ENCODE measurements at regions not wholly inside any gene's neighbourhood (a gene's known extent, or its start where the extent isn't known, plus 50 kb on each side); places are given as distances from the start of the nearest gene placed in this dataset.
"Not testable (repeated sequence)": the region's sequence is repeated elsewhere in the genome, so short reads cannot be mapped to it uniquely, and the experiment has no call there.

- no peaks in the 10 kb centered on the region for H3K9me3 ChIP-seq
- no peaks in the 10 kb centered on the region for H3K27me3 ChIP-seq
- no peak for TF ChIP-seq Cebpa-rat (IDR thresholded peaks at IDR 0.05)
- H3K36me3 ChIP-seq: no peaks in the 10 kb centered on the region
- no peak overlapping the region for H3K4me2 ChIP-seq
- H4K20me1 ChIP-seq: no peaks in the 10 kb centered on the region
- H3K9ac ChIP-seq: no peak overlapping the region
- H3K4me3 ChIP-seq: no peak overlapping the region
- H3K27ac ChIP-seq: no peak overlapping the region
- no peaks in the 10 kb centered on the region for H3K4me1 ChIP-seq
These were observed 166.4 kb upstream of the FANCL start for GRCh38 chr2:58407487-58407886.

- no peak for TF ChIP-seq Cebpa-rat (IDR thresholded peaks at IDR 0.05)
- Histone ChIP-seq H3K4me3 (no peak overlapping the region), H3K27ac (no peak overlapping the region), H4K20me1 (no peaks in the 10 kb centered on the region), H3K27me3 (no peaks in the 10 kb centered on the region), H3K4me1 (no peaks in the 10 kb centered on the region), H3K36me3 (no peaks in the 10 kb centered on the region), H3K9ac (no peak overlapping the region), H3K4me2 (no peak overlapping the region), H3K9me3 (no peaks in the 10 kb centered on the region)
These were observed 164.2 kb upstream of the FANCL start for GRCh38 chr2:58405341-58405740.

GRCh38 chr2:58401936-58402335 is 160.8 kb upstream of the FANCL start:
- Histone ChIP-seq H3K27ac (no peak overlapping the region), H4K20me1 (no peaks in the 10 kb centered on the region), H3K4me1 (no peaks in the 10 kb centered on the region), H3K36me3 (no peaks in the 10 kb centered on the region), H3K27me3 (no peaks in the 10 kb centered on the region), H3K9ac (no peak overlapping the region), H3K9me3 (no peaks in the 10 kb centered on the region), H3K4me2 (no peak overlapping the region), H3K4me3 (no peak overlapping the region)
- TF ChIP-seq Cebpa-rat (IDR thresholded peaks at IDR 0.05): no peak

- Histone ChIP-seq H4K20me1 (no peaks in the 10 kb centered on the region), H3K9me3 (no peaks in the 10 kb centered on the region), H3K36me3 (no peaks in the 10 kb centered on the region), H3K4me2 (no peak overlapping the region), H3K9ac (no peak overlapping the region), H3K4me1 (no peaks in the 10 kb centered on the region), H3K27ac (no peak overlapping the region), H3K4me3 (no peak overlapping the region), H3K27me3 (no peaks in the 10 kb centered on the region)
- no peak for TF ChIP-seq Cebpa-rat (IDR thresholded peaks at IDR 0.05)
These were observed 157.3 kb upstream of the FANCL start for GRCh38 chr2:58398406-58398805.

- Histone ChIP-seq H3K27me3 (no peaks in the 10 kb centered on the region), H3K9ac (no peak overlapping the region), H3K4me3 (no peak overlapping the region), H4K20me1 (no peaks in the 10 kb centered on the region), H3K9me3 (no peaks in the 10 kb centered on the region), H3K4me1 (no peaks in the 10 kb centered on the region), H3K4me2 (no peak overlapping the region), H3K27ac (no peak overlapping the region), H3K36me3 (no peaks in the 10 kb centered on the region)
- no peak for TF ChIP-seq Cebpa-rat (IDR thresholded peaks at IDR 0.05)
These were observed 146.6 kb upstream of the FANCL start for GRCh38 chr2:58387701-58388100.

- H3K4me2 ChIP-seq, H4K20me1 ChIP-seq, H3K27me3 ChIP-seq, H3K36me3 ChIP-seq, H3K9me3 ChIP-seq, H3K4me3 ChIP-seq, H3K9ac ChIP-seq, H3K4me1 ChIP-seq, H3K27ac ChIP-seq: not testable (repeated sequence)
These were observed 145.8 kb upstream of the FANCL start for GRCh38 chr2:58386904-58387303.

- Histone ChIP-seq H3K9ac (no peak overlapping the region), H3K4me2 (no peak overlapping the region), H3K27me3 (no peaks in the 10 kb centered on the region), H3K4me3 (no peak overlapping the region), H3K9me3 (no peaks in the 10 kb centered on the region), H3K4me1 (no peaks in the 10 kb centered on the region), H3K27ac (no peak overlapping the region), H3K36me3 (no peaks in the 10 kb centered on the region), H4K20me1 (no peaks in the 10 kb centered on the region)
- no peak for TF ChIP-seq Cebpa-rat (IDR thresholded peaks at IDR 0.05)
These were observed 137.0 kb upstream of the FANCL start for GRCh38 chr2:58378152-58378551.

GRCh38 chr2:58377181-58377580 is 136.1 kb upstream of the FANCL start:
- H3K9ac ChIP-seq: no peak overlapping the region
- H3K4me3 ChIP-seq: no peak overlapping the region
- no peaks in the 10 kb centered on the region for H4K20me1 ChIP-seq
- H3K4me2 ChIP-seq: no peak overlapping the region
- H3K27ac ChIP-seq: no peak overlapping the region
- H3K9me3 ChIP-seq: no peaks in the 10 kb centered on the region
- no peaks in the 10 kb centered on the region for H3K4me1 ChIP-seq
- no peaks in the 10 kb centered on the region for H3K36me3 ChIP-seq
- H3K27me3 ChIP-seq: no peaks in the 10 kb centered on the region
- no peak for TF ChIP-seq Cebpa-rat (IDR thresholded peaks at IDR 0.05)

GRCh38 chr2:58376592-58376991 is 135.5 kb upstream of the FANCL start:
- H3K27me3 ChIP-seq: no peaks in the 10 kb centered on the region
- no peaks in the 10 kb centered on the region for H4K20me1 ChIP-seq
- H3K4me2 ChIP-seq: no peak overlapping the region
- H3K4me3 ChIP-seq: no peak overlapping the region
- H3K9me3 ChIP-seq: no peaks in the 10 kb centered on the region
- no peaks in the 10 kb centered on the region for H3K36me3 ChIP-seq
- H3K9ac ChIP-seq: no peak overlapping the region
- H3K27ac ChIP-seq: no peak overlapping the region
- TF ChIP-seq Cebpa-rat (IDR thresholded peaks at IDR 0.05): no peak
- no peaks in the 10 kb centered on the region for H3K4me1 ChIP-seq

GRCh38 chr2:58369594-58369993 is 128.5 kb upstream of the FANCL start:
- no peak for TF ChIP-seq Cebpa-rat (IDR thresholded peaks at IDR 0.05)
- Histone ChIP-seq H3K4me2 (no peak overlapping the region), H3K4me1 (no peaks in the 10 kb centered on the region)

GRCh38 chr2:58364098-58364497 is 123.0 kb upstream of the FANCL start:
- Histone ChIP-seq H3K27ac (no peak overlapping the region), H3K9ac (no peak overlapping the region), H3K4me1 (no peaks in the 10 kb centered on the region), H3K36me3 (no peaks in the 10 kb centered on the region), H3K9me3 (no peaks in the 10 kb centered on the region), H3K27me3 (no peaks in the 10 kb centered on the region), H3K4me3 (no peak overlapping the region), H4K20me1 (no peaks in the 10 kb centered on the region), H3K4me2 (no peak overlapping the region)
- no peak for TF ChIP-seq Cebpa-rat (IDR thresholded peaks at IDR 0.05)

More at GRCh38 chr2:58369594-58369993, 128.5 kb upstream of the FANCL start:
- no peaks in the 10 kb centered on the region for H4K20me1 ChIP-seq
- H3K27me3 ChIP-seq: no peaks in the 10 kb centered on the region
- no peak overlapping the region for H3K9ac ChIP-seq
- H3K9me3 ChIP-seq: no peaks in the 10 kb centered on the region
- no peak overlapping the region for H3K27ac ChIP-seq
- H3K36me3 ChIP-seq: no peaks in the 10 kb centered on the region
- no peak overlapping the region for H3K4me3 ChIP-seq
